ENCODE measurements at regions not wholly inside any gene's neighbourhood (a gene's known extent, or its start where the extent isn't known, plus 50 kb on each side); places are given as distances from the start of the nearest gene placed in this dataset.
"Not testable (repeated sequence)": the region's sequence is repeated elsewhere in the genome, so short reads cannot be mapped to it uniquely, and the experiment has no call there.

GRCh38 chr15:22134941-22135566 is 54.7 kb downstream of the OR4M2 start:
- DNase-seq (ENCODE audit: extremely low read depth, low read depth) = not testable (repeated sequence)

DNA sequence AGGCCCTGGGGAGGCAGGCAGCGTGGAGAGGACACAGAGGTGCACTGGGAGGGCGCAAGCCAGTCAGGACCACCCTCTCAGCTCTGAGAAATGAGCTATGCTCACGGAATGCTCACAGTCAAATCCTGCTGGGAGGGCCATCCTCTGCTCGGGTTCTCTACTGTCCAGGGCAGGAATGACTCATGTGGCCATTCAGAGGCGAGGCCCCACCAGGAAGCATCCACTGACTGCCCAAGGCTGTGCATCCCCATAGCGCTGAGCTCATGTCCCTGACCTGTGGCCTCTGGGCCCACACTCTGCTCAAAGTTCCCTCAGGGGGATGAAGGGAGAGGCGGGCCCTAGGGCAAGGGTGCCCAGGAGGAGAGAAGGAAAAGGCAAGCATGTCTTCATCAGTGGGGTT is 57.2 kb downstream of the OR4M2 start:
- DNase-seq (ENCODE audit: extremely low read depth, low read depth) = not testable (repeated sequence)

DNA sequence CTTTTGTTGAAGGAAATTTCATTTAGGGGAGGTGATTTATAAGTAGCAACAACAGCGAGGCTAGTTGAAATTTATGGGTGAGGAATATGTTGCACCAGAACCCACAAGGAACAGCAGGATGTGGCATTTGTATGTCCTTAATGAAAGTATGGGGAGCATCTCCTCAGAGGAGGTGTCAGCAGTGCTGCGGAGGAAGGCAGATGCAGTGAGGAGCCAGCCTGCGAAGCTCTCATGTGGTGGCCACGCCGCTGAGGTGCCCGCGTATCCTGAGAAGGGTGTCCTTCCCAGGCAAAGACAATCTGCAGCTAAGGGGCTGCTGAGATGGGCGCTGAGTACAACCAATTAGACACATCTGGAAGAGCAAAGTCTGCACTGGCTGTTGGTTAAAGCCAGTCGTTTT is 60.8 kb downstream of the OR4M2 start:
- DNase-seq (ENCODE audit: extremely low read depth, low read depth) = not testable (repeated sequence)

GRCh38 chr15:22148109-22148508 is 67.8 kb downstream of the OR4M2 start:
- not testable (repeated sequence) for DNase-seq (ENCODE audit: extremely low read depth, low read depth)

- DNase-seq (ENCODE audit: extremely low read depth, low read depth) = not testable (repeated sequence)
Measured at GRCh38 chr15:22158243-22158642, 77.9 kb downstream of the OR4M2 start.

DNA sequence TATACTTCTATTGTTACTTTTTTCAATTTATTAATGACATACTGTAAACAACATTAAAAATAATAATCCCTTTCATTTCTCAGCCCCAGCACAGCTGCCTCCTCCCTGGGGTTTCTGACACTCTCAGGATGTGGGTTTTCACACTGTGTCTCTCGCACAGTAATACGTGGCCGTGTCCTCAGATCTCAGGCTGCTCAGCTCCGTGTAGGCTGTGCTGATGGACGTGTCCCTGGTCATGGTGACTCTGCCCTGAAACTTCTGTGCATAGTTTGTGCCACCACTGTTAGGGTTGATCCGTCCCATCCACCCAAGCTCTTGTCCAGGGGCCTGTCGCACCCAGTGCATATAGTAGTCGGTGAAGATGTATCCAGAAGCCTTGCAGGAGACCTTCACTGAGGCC is 80.0 kb downstream of the OR4M2 start:
- not testable (repeated sequence) for DNase-seq (ENCODE audit: extremely low read depth, low read depth)

- DNase-seq (ENCODE audit: extremely low read depth, low read depth) = not testable (repeated sequence)
Measured at GRCh38 chr15:22160741-22161140, 80.4 kb downstream of the OR4M2 start.

GRCh38 chr15:22161398-22161797 is 81.1 kb downstream of the OR4M2 start:
- DNase-seq (ENCODE audit: extremely low read depth, low read depth) = not testable (repeated sequence)

GRCh38 chr15:22163715-22164114 is 83.4 kb downstream of the OR4M2 start:
- not testable (repeated sequence) for DNase-seq (ENCODE audit: extremely low read depth, low read depth)

DNA sequence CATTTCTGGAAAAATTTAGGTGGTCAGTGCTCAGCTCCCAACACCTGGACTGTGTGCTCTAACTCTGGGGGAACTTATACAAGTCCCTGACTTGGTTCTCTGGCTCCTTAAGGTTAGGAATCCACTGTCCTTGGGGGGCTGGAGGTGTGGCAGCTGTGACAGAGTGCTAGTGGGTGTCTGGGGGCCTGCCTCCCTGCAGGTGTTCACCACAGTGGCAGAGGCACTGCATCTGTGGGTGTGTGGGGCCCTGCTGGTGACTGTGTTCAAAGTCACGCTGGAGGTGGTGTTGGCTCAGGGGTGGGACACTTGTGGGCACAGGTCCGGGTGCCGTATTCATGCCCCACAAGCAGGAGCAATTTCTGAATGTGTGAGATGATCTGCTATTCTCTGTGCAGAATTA is 87.2 kb downstream of the OR4M2 start:
- not testable (repeated sequence) for DNase-seq (ENCODE audit: extremely low read depth, low read depth)

DNA sequence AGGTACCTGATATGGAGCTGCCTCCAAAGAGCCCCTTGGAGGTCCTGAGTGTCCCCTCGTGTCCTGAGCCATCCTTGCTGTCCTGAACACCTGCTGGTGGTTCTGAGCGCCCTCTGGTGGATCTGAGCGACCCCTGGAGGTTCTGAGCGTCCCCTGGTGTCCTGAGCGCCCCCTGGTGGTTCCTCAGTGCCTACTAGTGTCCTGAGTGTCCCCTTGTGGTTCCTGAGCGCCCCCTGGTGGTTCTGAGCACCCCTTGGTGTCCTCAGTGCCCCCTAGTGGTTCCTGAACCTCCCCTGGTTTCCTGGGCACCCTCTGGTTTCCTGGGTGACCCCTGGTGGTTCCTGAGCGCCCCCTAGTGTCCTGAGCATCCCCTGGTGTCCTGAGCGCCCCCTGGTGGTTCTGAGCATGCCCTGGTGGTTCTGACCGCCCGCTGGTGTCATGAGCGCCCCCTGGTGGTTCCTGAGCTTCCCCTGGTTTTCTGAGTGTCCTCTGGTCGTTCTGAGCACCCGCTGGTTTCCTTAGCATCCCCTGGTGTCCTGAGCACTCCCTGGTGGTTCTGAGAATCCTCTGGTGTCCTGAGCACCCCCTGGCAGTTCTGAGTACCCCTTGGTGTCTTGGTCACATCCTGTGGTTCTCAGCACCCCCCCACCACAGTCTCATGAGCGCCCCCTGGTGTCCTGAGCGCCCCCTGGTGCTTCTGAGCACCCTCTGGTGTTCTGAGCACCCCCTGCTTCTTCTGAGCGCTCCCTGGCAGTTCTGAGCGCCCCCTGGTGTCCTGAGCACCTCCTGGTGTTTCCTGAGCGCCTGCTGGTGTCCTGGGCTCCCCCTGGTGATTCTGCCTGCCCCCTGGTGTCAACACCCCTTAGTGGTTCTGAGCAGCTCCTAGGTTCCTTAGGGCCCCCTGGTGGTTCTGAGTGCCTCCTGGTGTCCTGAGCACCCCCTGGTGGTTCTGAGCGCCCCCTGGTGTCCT is 93.0 kb downstream of the OR4M2 start:
- not testable (repeated sequence) for DNase-seq (ENCODE audit: extremely low read depth, low read depth)

DNA sequence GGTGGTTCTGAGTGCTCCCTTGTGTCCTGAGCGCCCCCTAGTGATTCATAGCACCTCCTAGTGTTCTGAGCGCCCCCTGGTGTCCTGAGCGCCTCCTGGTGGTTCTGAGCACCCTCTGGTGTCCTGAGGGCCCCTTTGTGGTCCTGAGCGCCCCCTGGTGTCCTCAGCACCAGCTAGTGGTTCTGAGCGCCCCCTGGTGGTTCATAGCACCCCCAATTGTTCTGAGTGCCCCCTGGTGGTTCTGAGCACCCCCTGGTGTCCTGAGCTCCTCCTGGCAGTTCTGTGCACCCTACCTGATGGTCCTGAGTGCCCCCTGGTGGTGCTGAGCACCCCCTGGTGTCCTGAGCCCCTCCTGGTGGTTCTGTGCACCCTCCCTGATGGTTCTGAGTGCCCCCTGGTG is 93.8 kb downstream of the OR4M2 start:
- not testable (repeated sequence) for DNase-seq (ENCODE audit: extremely low read depth, low read depth)

- not testable (repeated sequence) for DNase-seq (ENCODE audit: extremely low read depth, low read depth)
Measured at GRCh38 chr15:22177965-22178364, 97.6 kb downstream of the OR4M2 start.

GRCh38 chr15:22178438-22178837 is 98.1 kb downstream of the OR4M2 start:
- DNase-seq (ENCODE audit: extremely low read depth, low read depth) = not testable (repeated sequence)

GRCh38 chr15:22179043-22179442 is 98.7 kb downstream of the OR4M2 start:
- DNase-seq (ENCODE audit: extremely low read depth, low read depth) = not testable (repeated sequence)

DNA sequence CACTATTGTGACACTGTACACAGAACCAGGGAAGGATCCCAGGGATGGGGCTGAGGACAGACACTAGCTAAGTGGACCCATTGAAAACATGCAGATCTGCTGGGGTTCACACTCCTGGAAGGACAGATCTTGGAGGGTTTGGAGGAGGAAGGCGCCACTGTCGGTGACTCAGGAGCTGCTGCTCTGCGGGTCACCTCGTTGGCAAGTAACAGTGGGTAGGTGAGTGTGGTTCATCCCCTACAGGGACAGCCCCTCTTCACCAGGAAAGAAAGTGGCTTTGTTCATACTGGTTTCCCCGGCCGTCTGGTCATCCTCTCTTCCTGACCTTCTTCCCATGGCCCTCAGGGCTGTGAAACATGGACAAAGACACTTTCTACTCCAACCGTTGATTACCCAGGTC is 100.3 kb downstream of the OR4M2 start:
- DNase-seq (ENCODE audit: extremely low read depth, low read depth) = not testable (repeated sequence)

DNA sequence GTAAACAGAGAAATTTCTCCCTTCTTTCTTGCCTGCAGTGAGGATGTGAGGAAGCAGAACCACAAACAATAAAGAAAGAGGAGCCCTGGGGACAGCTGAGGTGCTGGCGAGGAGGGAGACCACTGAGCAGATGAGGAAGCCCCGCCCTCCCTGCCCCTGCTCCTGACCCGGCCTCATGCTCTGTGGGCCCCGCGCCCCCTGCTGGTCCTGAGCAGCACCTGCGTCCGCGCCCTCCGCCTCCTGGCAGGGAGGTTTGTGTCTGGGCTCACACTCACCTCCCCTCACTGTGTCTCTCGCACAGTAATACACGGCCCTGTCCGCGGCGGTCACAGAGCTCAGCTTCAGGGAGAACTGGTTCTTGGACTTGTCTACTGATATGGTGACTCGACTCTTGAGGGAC is 104.4 kb downstream of the OR4M2 start:
- not testable (repeated sequence) for DNase-seq (ENCODE audit: extremely low read depth, low read depth)

- DNase-seq (ENCODE audit: extremely low read depth, low read depth) = not testable (repeated sequence)
Measured at GRCh38 chr15:22186846-22187532, 106.7 kb downstream of the OR4M2 start.

DNA sequence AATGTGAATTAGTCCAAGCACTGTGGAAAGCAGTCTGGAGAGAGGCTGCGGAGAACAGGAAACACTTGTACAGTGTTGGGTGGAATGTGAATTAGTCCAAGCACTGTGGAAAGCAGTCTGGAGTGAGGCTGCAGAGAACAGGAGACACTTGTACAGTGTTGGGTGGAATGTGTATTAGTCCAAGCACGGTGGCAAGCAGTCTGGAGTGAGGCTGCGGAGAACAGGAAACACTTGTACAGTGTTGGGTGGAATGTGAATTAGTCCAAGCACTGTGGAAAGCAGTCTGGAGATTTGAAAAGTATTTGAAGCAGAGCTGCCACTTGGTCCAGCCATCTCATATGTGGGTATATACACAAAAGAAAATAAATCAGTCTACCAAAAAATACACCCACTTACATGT is 111.5 kb downstream of the OR4M2 start:
- DNase-seq (ENCODE audit: extremely low read depth, low read depth) = not testable (repeated sequence)

- not testable (repeated sequence) for DNase-seq (ENCODE audit: extremely low read depth, low read depth)
Measured at GRCh38 chr15:22194739-22195617, 114.7 kb downstream of the OR4M2 start.

All from NCI-H460 (cell line).